ENCODE measurements at regions not wholly inside any gene's neighbourhood (a gene's known extent, or its start where the extent isn't known, plus 50 kb on each side); places are given as distances from the start of the nearest gene placed in this dataset.

- no peak for ATAC-seq
- Histone ChIP-seq H3K4me3 (replicated peaks in 1 of 3; ENCODE audit: insufficient read depth in 1 of 3, low read depth in 2 of 3, low read length in 3 of 3) (no peak overlapping the region), H3K4me1 (ENCODE audit: insufficient read depth, low read length) (no peaks in the 10 kb centered on the region), H3K36me3 (replicated peaks in 1 of 2; ENCODE audit: control insufficient read depth in 1 of 2, insufficient read depth in 2 of 2, low read length in 2 of 2) (no peaks in the 10 kb centered on the region), H2AFZ (ENCODE audit: low read length) (no peak overlapping the region), H3K4me2 (ENCODE audit: low read depth, low read length) (no peak overlapping the region), H3K9ac (ENCODE audit: insufficient read depth, low read depth, low read length) (no peak overlapping the region), H3K79me2 (ENCODE audit: insufficient read depth, low read length) (no peaks in the 10 kb centered on the region), H4K20me1 (ENCODE audit: insufficient read depth, low read length) (no peaks in the 10 kb centered on the region), H3K9me3 (ENCODE audit: low read length) (no peaks in the 10 kb centered on the region), H3K27me3 (ENCODE audit: control insufficient read depth in 1 of 2, insufficient read depth in 2 of 2, low read length in 2 of 2) (peaks cover 0 to 24% of the 10 kb centered on the region in 2 experiments; a peak in 2 of 5 replicates), H3K27ac (ENCODE audit: extremely low read length, insufficient read depth, low read length) (no peak overlapping the region)
- CTCF ChIA-PET (ENCODE audit: low intra/inter-chr PET ratio, low total read pairs), result no interaction called here
- in situ Hi-C loops (cut with HindIII; ENCODE audit: extremely low pct_ligation_motif_present, low pct_unique_long_range_greater_than_20kb), result no loop called here
- no TSS peak for BruUV-seq (replicated peaks)
- intact Hi-C loops (cut with micrococcal nuclease; ENCODE audit: unreplicated experiment), result no loop called here
- 0% methylated on average over 3 of the region's 3 CpGs for whole genome bisulfite sequencing (ENCODE audit: low lambda C conversion rate)
- TF ChIP-seq JUN (CRISPR knock-in tag; IDR thresholded peaks at IDR 0.05) (no peak), ZNF546 (CRISPR knock-in tag; conservative IDR thresholded peaks at IDR 0.05) (no peak), MTF2 (CRISPR knock-in tag; IDR thresholded peaks at IDR 0.05; ENCODE audit: borderline replicate concordance) (no peak), ZNF33B (CRISPR knock-in tag; IDR thresholded peaks at IDR 0.05) (no peak), ZNF619 (CRISPR knock-in tag; IDR thresholded peaks at IDR 0.05) (no peak)
- no peak for DNase-seq (ENCODE audit: low spot score)
- no peak for FAIRE-seq
- POLR2A ChIA-PET, result no interaction called here
Measured at GRCh38 chr18:47669815-47670214, 260.6 kb downstream of the SMAD2 start.

- H3K27me3 ChIP-seq (ENCODE audit: control insufficient read depth in 1 of 2, insufficient read depth in 2 of 2, low read length in 2 of 2), result no peaks in the 10 kb centered on the region; a peak in 1 of 5 replicates
- no peaks in the 10 kb centered on the region for H3K9me3 ChIP-seq (ENCODE audit: low read length)
- H3K27ac ChIP-seq (ENCODE audit: extremely low read length, insufficient read depth, low read length), result no peak overlapping the region
- H4K20me1 ChIP-seq (ENCODE audit: insufficient read depth, low read length), result no peaks in the 10 kb centered on the region
- WGBS (ENCODE audit: low lambda C conversion rate), result 18% methylated on average over 2 of the region's 2 CpGs
- FAIRE-seq (no peak), ATAC-seq (no peak), DNase-seq (ENCODE audit: low spot score) (no peak)
- in situ Hi-C loops (cut with HindIII; ENCODE audit: extremely low pct_ligation_motif_present, low pct_unique_long_range_greater_than_20kb), result no loop called here
- H3K79me2 ChIP-seq (ENCODE audit: insufficient read depth, low read length), result no peaks in the 10 kb centered on the region
- POLR2A ChIA-PET, result no interaction called here
- TF ChIP-seq MXI1 (IDR thresholded peaks at IDR 0.05; ENCODE audit: borderline replicate concordance, low read depth, low read length), result no peak
- TF ChIP-seq MIER2 (CRISPR knock-in tag; IDR thresholded peaks at IDR 0.05), result no peak
- TF ChIP-seq FOXK1 (CRISPR knock-in tag; IDR thresholded peaks at IDR 0.05; ENCODE audit: borderline replicate concordance, low read depth), result no peak
- TF ChIP-seq ZNF335 (CRISPR knock-in tag; IDR thresholded peaks at IDR 0.05), result no peak
- TF ChIP-seq CSRNP2 (CRISPR knock-in tag; conservative IDR thresholded peaks at IDR 0.05; ENCODE audit: low read depth), result no peak
- no peak for TF ChIP-seq TIGD3 (CRISPR knock-in tag; IDR thresholded peaks at IDR 0.05; ENCODE audit: borderline replicate concordance)
- TF ChIP-seq DMTF1 (CRISPR knock-in tag; IDR thresholded peaks at IDR 0.05), result no peak
- TF ChIP-seq MXD1 (CRISPR knock-in tag; IDR thresholded peaks at IDR 0.05), result no peak
- no peak overlapping the region for H3K4me3 ChIP-seq (replicated peaks in 1 of 3; ENCODE audit: insufficient read depth in 1 of 3, low read depth in 2 of 3, low read length in 3 of 3)
- CTCF ChIA-PET (ENCODE audit: low intra/inter-chr PET ratio, low total read pairs), result no interaction called here
- H3K36me3 ChIP-seq (replicated peaks in 1 of 2; ENCODE audit: control insufficient read depth in 1 of 2, insufficient read depth in 2 of 2, low read length in 2 of 2), result no peaks in the 10 kb centered on the region
- no peak overlapping the region for H3K4me2 ChIP-seq (ENCODE audit: low read depth, low read length)
- intact Hi-C loops (cut with micrococcal nuclease; ENCODE audit: unreplicated experiment), result no loop called here
- H3K9ac ChIP-seq (ENCODE audit: insufficient read depth, low read depth, low read length), result no peak overlapping the region
- BruUV-seq (replicated peaks), result no TSS peak
- no peaks in the 10 kb centered on the region for H3K4me1 ChIP-seq (ENCODE audit: insufficient read depth, low read length)
- H2AFZ ChIP-seq (ENCODE audit: low read length), result no peak overlapping the region
Measured at GRCh38 chr18:47658498-47658897, 272.0 kb downstream of the SMAD2 start.
